GM12891 (cell line): ENCODE measurements at regions not wholly inside any gene's neighbourhood (a gene's known extent, or its start where the extent isn't known, plus 50 kb on each side); places are given as distances from the start of the nearest gene placed in this dataset.

Experiments used
- PAX5 ChIP-seq: IDR thresholded peaks from 2 replicates; pipeline ENCODE4 v1.6.1; 2011; ENCODE audit warnings: low read length, moderate library complexity, mild to moderate bottlenecking; ENCODE audit not compliant: insufficient read depth, severe bottlenecking
- POLR2A ChIP-seq: IDR thresholded peaks from 2 replicates; pipeline ENCODE4 v1.6.1; 2011; ENCODE audit warnings: low read depth, low read length, control low read depth
- POLR2AphosphoS5 ChIP-seq: IDR thresholded peaks from 2 replicates; pipeline ENCODE4 v1.6.1; 2011; ENCODE audit warnings: low read depth, low read length, control low read depth
- SPI1 ChIP-seq: IDR thresholded peaks from 2 replicates; pipeline ENCODE4 v1.6.1; 2011; ENCODE audit warnings: low read depth, low read length, control low read depth
- TAF1 ChIP-seq: IDR thresholded peaks from 2 replicates; pipeline ENCODE4 v1.6.1; 2011; ENCODE audit warnings: low read depth, low read length, control low read depth

GRCh38 chr4:125021189-125021588, 293.6 kb upstream of the FAT4 start:
- no peak for TF ChIP-seq POLR2A
- TF ChIP-seq POLR2AphosphoS5, result no peak
- no peak for TF ChIP-seq TAF1
- TF ChIP-seq PAX5, result no peak
- no peak for TF ChIP-seq SPI1
